Osteocyte (in vitro differentiated cells): ENCODE measurements at regions not wholly inside any gene's neighbourhood (a gene's known extent, or its start where the extent isn't known, plus 50 kb on each side); places are given as distances from the start of the nearest gene placed in this dataset.

Experiments used
- DNase-seq: peaks from one replicate; pipeline ENCODE4 v3.0.0; 2021; ENCODE audit warnings: mixed read lengths; ENCODE audit not compliant: unreplicated experiment; ENCODE audit errors: extremely low spot score
- H3K27ac Mint-ChIP-seq: one replicate; pipeline ENCODE4 v1.8.0; 2021; ENCODE audit warnings: mild to moderate bottlenecking, mixed read lengths; ENCODE audit not compliant: unreplicated experiment
- H3K27me3 Mint-ChIP-seq: one replicate; pipeline ENCODE4 v1.8.0; 2021; ENCODE audit warnings: mixed read lengths; ENCODE audit not compliant: unreplicated experiment
- H3K36me3 Mint-ChIP-seq: one replicate; pipeline ENCODE4 v1.8.0; 2021; ENCODE audit warnings: mixed read lengths; ENCODE audit not compliant: unreplicated experiment
- H3K4me1 Mint-ChIP-seq: one replicate; pipeline ENCODE4 v1.8.0; 2021; ENCODE audit warnings: mixed read lengths; ENCODE audit not compliant: unreplicated experiment
- H3K4me3 Mint-ChIP-seq: one replicate; pipeline ENCODE4 v1.8.0; 2021; ENCODE audit warnings: mild to moderate bottlenecking, moderate library complexity, mixed read lengths; ENCODE audit not compliant: unreplicated experiment
- H3K9me3 Mint-ChIP-seq: one replicate; pipeline ENCODE4 v1.8.0; 2021; ENCODE audit warnings: mixed read lengths; ENCODE audit not compliant: unreplicated experiment
- CTCF ChIP-seq: fragments of 200-600 bp; sonication (generic); IDR thresholded peaks from 2 replicates; pipeline ENCODE4 v1.5.0; 2021; ENCODE audit warnings: antibody characterized with exemption, mild to moderate bottlenecking, moderate library complexity

- H3K27me3 Mint-ChIP-seq: peaks cover 19% of the 10 kb centered on the region
- no peak overlapping the region for H3K4me3 Mint-ChIP-seq
- no peak overlapping the region for H3K27ac Mint-ChIP-seq
- no peak for DNase-seq
- no peaks in the 10 kb centered on the region for H3K36me3 Mint-ChIP-seq
- H3K9me3 Mint-ChIP-seq: no peaks in the 10 kb centered on the region
- peaks cover 3% of the 10 kb centered on the region for H3K4me1 Mint-ChIP-seq
- no peak for TF ChIP-seq CTCF
These were observed 58.4 kb upstream of the ARID1B start for GRCh38 chr6:156718647-156719394.

GRCh38 chr6:156717542-156717941, 59.6 kb upstream of the ARID1B start:
- Mint-ChIP-seq H3K4me1 (peaks cover 3% of the 10 kb centered on the region), H3K36me3 (no peaks in the 10 kb centered on the region), H3K27ac (no peak overlapping the region), H3K27me3 (peaks cover 21% of the 10 kb centered on the region), H3K4me3 (no peak overlapping the region), H3K9me3 (no peaks in the 10 kb centered on the region)
- TF ChIP-seq CTCF: no peak
- no peak for DNase-seq

- peaks cover 2% of the 10 kb centered on the region for H3K4me1 Mint-ChIP-seq
- no peak overlapping the region for H3K4me3 Mint-ChIP-seq
- no peaks in the 10 kb centered on the region for H3K36me3 Mint-ChIP-seq
- TF ChIP-seq CTCF: no peak
- H3K9me3 Mint-ChIP-seq: no peaks in the 10 kb centered on the region
- no peak for DNase-seq
- H3K27me3 Mint-ChIP-seq: peaks cover 21% of the 10 kb centered on the region
- no peak overlapping the region for H3K27ac Mint-ChIP-seq
These were observed 61.3 kb upstream of the ARID1B start for GRCh38 chr6:156715839-156716238.

GRCh38 chr6:156713548-156713947, 63.6 kb upstream of the ARID1B start:
- Mint-ChIP-seq H3K27me3 (peaks cover 21% of the 10 kb centered on the region), H3K9me3 (no peaks in the 10 kb centered on the region), H3K27ac (no peak overlapping the region), H3K4me3 (no peak overlapping the region), H3K4me1 (no peaks in the 10 kb centered on the region), H3K36me3 (no peaks in the 10 kb centered on the region)
- no peak for DNase-seq
- TF ChIP-seq CTCF: no peak

- Mint-ChIP-seq H3K27ac (no peak overlapping the region), H3K9me3 (no peaks in the 10 kb centered on the region), H3K36me3 (no peaks in the 10 kb centered on the region), H3K4me3 (no peak overlapping the region), H3K4me1 (peaks cover 2% of the 10 kb centered on the region), H3K27me3 (peaks cover 20% of the 10 kb centered on the region)
- no peak for TF ChIP-seq CTCF
- no peak for DNase-seq
These were observed 66.7 kb upstream of the ARID1B start for GRCh38 chr6:156710479-156710878.
